Keratinocyte (primary cell): ENCODE measurements at regions not wholly inside any gene's neighbourhood (a gene's known extent, or its start where the extent isn't known, plus 50 kb on each side); places are given as distances from the start of the nearest gene placed in this dataset.

ENCODE experiments used
- CTCF ChIP-seq, 3 experiments: IDR thresholded peaks in 1 of 3; conservative IDR thresholded peaks in 1 of 3; optimal IDR thresholded peaks in 1 of 3; 2 replicates in 2 of 3; 3 replicates in 1 of 3; pipeline versions ENCODE3 to v1.5.1; 2011; ENCODE audit warnings: low read length in 3 of 3, mild to moderate bottlenecking in 3 of 3, moderate library complexity in 2 of 3, control low read depth in 1 of 3, inconsistent platforms in 1 of 3; ENCODE audit not compliant: insufficient read depth in 2 of 3; ENCODE audit errors: extremely low read depth in 1 of 3
- EZH2 ChIP-seq: IDR thresholded peaks from one replicate; pipeline ENCODE4 v1.6.1; 2012; ENCODE audit warnings: inconsistent platforms, mild to moderate bottlenecking, low read length, moderate library complexity

GRCh38 chr4:126702747-126703146 is 930.0 kb upstream of the INTU start:
- no peak for TF ChIP-seq CTCF (optimal IDR thresholded peaks at IDR 0.05 in 1 of 3, IDR thresholded peaks at IDR 0.05 in 1 of 3, conservative IDR thresholded peaks at IDR 0.05 in 1 of 3; ENCODE audit: extremely low read depth in 1 of 3, insufficient read depth in 2 of 3, low read length in 3 of 3)
- TF ChIP-seq EZH2 = no peak
